Loucy (cell line): ENCODE measurements at regions not wholly inside any gene's neighbourhood (a gene's known extent, or its start where the extent isn't known, plus 50 kb on each side); places are given as distances from the start of the nearest gene placed in this dataset.
A peak's percentile ranks its signal among the peaks of the same experiment; 100 is the strongest.

Experiments
- H2AFZ ChIP-seq: fragments of 200-600 bp; sonication (generic); 2 replicates; pipeline ENCODE4 v1.6.0; 2016; ENCODE audit warnings: antibody characterized with exemption, mild to moderate bottlenecking, low read length, moderate library complexity
- H3F3A ChIP-seq: fragments of 200-600 bp; 2 replicates; pipeline ENCODE4 v1.6.0; 2016; ENCODE audit warnings: antibody characterized with exemption, low read depth, mild to moderate bottlenecking
- H3K27me3 ChIP-seq: fragments of 200-600 bp; sonication (generic); 2 replicates; pipeline ENCODE4 v1.6.1; 2014; ENCODE audit warnings: low read length, mild to moderate bottlenecking; ENCODE audit not compliant: insufficient read depth, poor library complexity, severe bottlenecking
- H3K36me3 ChIP-seq: fragments of 200-600 bp; sonication (generic); 2 replicates; pipeline ENCODE4 v1.6.1; 2016; ENCODE audit warnings: low read length; ENCODE audit not compliant: insufficient read depth
- H3K4me1 ChIP-seq: fragments of 200-600 bp; sonication (generic); 2 replicates; pipeline ENCODE4 v1.5.1; 2014; ENCODE audit warnings: low read length, mild to moderate bottlenecking; ENCODE audit not compliant: insufficient read depth, poor library complexity, severe bottlenecking
- H3K4me2 ChIP-seq: fragments of 200-600 bp; sonication (generic); 2 replicates; pipeline ENCODE4 v1.6.0; 2014; ENCODE audit warnings: antibody characterized with exemption, low read length, low read depth, mild to moderate bottlenecking; ENCODE audit not compliant: poor library complexity, severe bottlenecking
- H3K4me3 ChIP-seq: fragments of 200-600 bp; sonication (generic); 2 replicates; pipeline ENCODE4 v1.5.1; 2014; ENCODE audit warnings: low read length, mild to moderate bottlenecking, mixed read lengths; ENCODE audit not compliant: poor library complexity, severe bottlenecking
- H3K79me2 ChIP-seq: fragments of 200-600 bp; sonication (generic); 2 replicates; pipeline ENCODE4 v1.6.1; 2014; ENCODE audit warnings: low read length; ENCODE audit not compliant: insufficient read depth
- H3K9ac ChIP-seq: fragments of 200-600 bp; sonication (generic); 2 replicates; pipeline ENCODE4 v1.6.0; 2014; ENCODE audit warnings: mild to moderate bottlenecking, low read depth, low read length, moderate library complexity; ENCODE audit not compliant: poor library complexity, severe bottlenecking
- H3K9me2 ChIP-seq: fragments of 200-600 bp; sonication (generic); replicated peaks from 2 replicates; pipeline ENCODE4 v1.6.1; 2016; ENCODE audit warnings: low read depth, low read length, mixed read lengths
- H3K9me3 ChIP-seq: fragments of 200-600 bp; sonication (generic); 2 replicates; pipeline ENCODE4 v1.6.1; 2014; ENCODE audit warnings: mild to moderate bottlenecking, antibody characterized with exemption, low read length, low read depth; ENCODE audit not compliant: insufficient read depth
- H4K20me1 ChIP-seq: fragments of 200-600 bp; sonication (generic); 2 replicates; pipeline ENCODE4 v1.6.0; 2014; ENCODE audit warnings: antibody characterized with exemption, low read length, mild to moderate bottlenecking; ENCODE audit not compliant: insufficient read depth, poor library complexity, severe bottlenecking
- CTCF ChIP-seq: fragments of 200-600 bp; sonication (generic); conservative IDR thresholded peaks from 2 replicates; pipeline ENCODE4 v1.5.1; 2014; ENCODE audit warnings: mild to moderate bottlenecking, antibody characterized with exemption, low read length
- EZH2phosphoT487 ChIP-seq: fragments of 200-600 bp; IDR thresholded peaks from 2 replicates; pipeline ENCODE4 v1.6.1; 2018; ENCODE audit warnings: antibody characterized with exemption, mild to moderate bottlenecking, moderate library complexity, borderline replicate concordance

GRCh38 chr1:189673217-189673616 lies 804.4 kb downstream of the BRINP3 start:
- H3K4me3 ChIP-seq = no peak overlapping the region
- H3K36me3 ChIP-seq = no peaks in the 10 kb centered on the region
- H3K9ac ChIP-seq = no peak overlapping the region
- no peaks in the 10 kb centered on the region for H3K27me3 ChIP-seq
- H3F3A ChIP-seq = no peaks in the 10 kb centered on the region
- H4K20me1 ChIP-seq = no peaks in the 10 kb centered on the region
- no peak overlapping the region for H3K4me2 ChIP-seq
- no peaks in the 10 kb centered on the region for H3K4me1 ChIP-seq
- TF ChIP-seq EZH2phosphoT487 (no peak), CTCF (no peak)
- H3K9me3 ChIP-seq = no peaks in the 10 kb centered on the region
- H3K9me2 ChIP-seq = no peaks in the 10 kb centered on the region
- H3K79me2 ChIP-seq = no peaks in the 10 kb centered on the region
- H2AFZ ChIP-seq = no peak overlapping the region

- H3K36me3 ChIP-seq = no peaks in the 10 kb centered on the region
- H3F3A ChIP-seq = no peaks in the 10 kb centered on the region
- H4K20me1 ChIP-seq = no peaks in the 10 kb centered on the region
- H3K79me2 ChIP-seq = no peaks in the 10 kb centered on the region
- no peak overlapping the region for H3K9ac ChIP-seq
- no peak overlapping the region for H3K4me3 ChIP-seq
- H3K9me2 ChIP-seq = no peaks in the 10 kb centered on the region
- no peaks in the 10 kb centered on the region for H3K4me1 ChIP-seq
- H2AFZ ChIP-seq = no peak overlapping the region
- H3K4me2 ChIP-seq = no peak overlapping the region
- no peaks in the 10 kb centered on the region for H3K27me3 ChIP-seq
- TF ChIP-seq CTCF (no peak), EZH2phosphoT487 (no peak)
- no peaks in the 10 kb centered on the region for H3K9me3 ChIP-seq
These were observed 801.9 kb downstream of the BRINP3 start for GRCh38 chr1:189675712-189676244.

- H3K9ac ChIP-seq = no peak overlapping the region
These were observed 798.9 kb downstream of the BRINP3 start for GRCh38 chr1:189678779-189679178.

More at GRCh38 chr1:189678779-189679178, 798.9 kb downstream of the BRINP3 start:
- no peak overlapping the region for H3K4me3 ChIP-seq
- no peaks in the 10 kb centered on the region for H4K20me1 ChIP-seq
- no peaks in the 10 kb centered on the region for H3K27me3 ChIP-seq
- H3K36me3 ChIP-seq = no peaks in the 10 kb centered on the region
- H3F3A ChIP-seq = no peaks in the 10 kb centered on the region
- no peak overlapping the region for H3K4me2 ChIP-seq
- H3K9me2 ChIP-seq = no peaks in the 10 kb centered on the region
- TF ChIP-seq CTCF = peak; percentile 26
- no peak for TF ChIP-seq EZH2phosphoT487
- no peaks in the 10 kb centered on the region for H3K9me3 ChIP-seq
- H3K79me2 ChIP-seq = no peaks in the 10 kb centered on the region
- no peaks in the 10 kb centered on the region for H3K4me1 ChIP-seq
- H2AFZ ChIP-seq = no peak overlapping the region
